ENCODE measurements at regions not wholly inside any gene's neighbourhood (a gene's known extent, or its start where the extent isn't known, plus 50 kb on each side); places are given as distances from the start of the nearest gene placed in this dataset.

DNA sequence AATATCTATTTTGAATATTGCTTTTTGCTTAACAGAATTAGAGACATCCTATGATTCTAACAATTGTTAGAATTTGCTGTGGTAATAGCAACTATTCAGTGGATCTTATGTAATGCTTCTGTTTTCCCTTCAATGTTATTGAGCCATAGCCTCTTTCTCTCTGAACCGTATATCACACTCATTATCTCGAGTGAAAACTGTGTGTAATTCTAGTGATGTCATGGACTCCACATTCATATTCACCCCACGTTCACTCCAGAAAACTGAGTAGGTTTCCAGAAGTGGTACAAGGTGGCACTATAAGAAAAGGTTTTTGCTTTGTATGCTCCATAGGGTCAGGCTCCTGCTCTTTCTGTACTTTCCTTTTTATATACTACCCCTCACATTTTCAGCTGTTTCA, 534.3 kb upstream of the PABPC4L start:
- no peak for DNase-seq (ENCODE audit: extremely low read depth, low read depth)
- TF ChIP-seq, protein P1, sequence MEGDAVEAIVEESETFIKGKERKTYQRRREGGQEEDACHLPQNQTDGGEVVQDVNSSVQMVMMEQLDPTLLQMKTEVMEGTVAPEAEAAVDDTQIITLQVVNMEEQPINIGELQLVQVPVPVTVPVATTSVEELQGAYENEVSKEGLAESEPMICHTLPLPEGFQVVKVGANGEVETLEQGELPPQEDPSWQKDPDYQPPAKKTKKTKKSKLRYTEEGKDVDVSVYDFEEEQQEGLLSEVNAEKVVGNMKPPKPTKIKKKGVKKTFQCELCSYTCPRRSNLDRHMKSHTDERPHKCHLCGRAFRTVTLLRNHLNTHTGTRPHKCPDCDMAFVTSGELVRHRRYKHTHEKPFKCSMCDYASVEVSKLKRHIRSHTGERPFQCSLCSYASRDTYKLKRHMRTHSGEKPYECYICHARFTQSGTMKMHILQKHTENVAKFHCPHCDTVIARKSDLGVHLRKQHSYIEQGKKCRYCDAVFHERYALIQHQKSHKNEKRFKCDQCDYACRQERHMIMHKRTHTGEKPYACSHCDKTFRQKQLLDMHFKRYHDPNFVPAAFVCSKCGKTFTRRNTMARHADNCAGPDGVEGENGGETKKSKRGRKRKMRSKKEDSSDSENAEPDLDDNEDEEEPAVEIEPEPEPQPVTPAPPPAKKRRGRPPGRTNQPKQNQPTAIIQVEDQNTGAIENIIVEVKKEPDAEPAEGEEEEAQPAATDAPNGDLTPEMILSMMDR (IDR thresholded peaks at IDR 0.05; ENCODE audit: low read depth, low read length, missing control alignments), result no peak
- no peak overlapping the region for H3K4me3 ChIP-seq (replicated peaks; ENCODE audit: low read depth, low read length)

DNA sequence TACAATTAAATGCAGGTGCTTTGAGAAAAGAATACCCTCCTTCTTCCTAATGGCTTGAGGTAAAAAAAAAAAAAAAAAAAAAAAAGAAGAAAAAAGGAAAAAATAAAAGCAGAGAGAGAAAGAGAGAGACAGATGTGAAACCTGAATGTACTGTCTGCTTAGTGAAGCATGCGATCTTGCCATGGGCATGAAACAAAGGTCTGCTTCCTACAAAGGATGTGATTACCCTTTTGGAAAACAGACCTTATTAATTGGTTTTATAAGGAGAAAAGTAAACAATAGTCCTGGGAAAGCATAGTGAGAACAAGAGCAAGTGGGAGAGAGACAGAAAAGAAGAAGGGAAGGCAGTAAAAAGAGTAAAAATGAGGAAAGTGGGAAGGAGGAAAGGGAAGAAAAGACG, 526.1 kb upstream of the PABPC4L start:
- TF ChIP-seq, protein P1 (IDR thresholded peaks at IDR 0.05; ENCODE audit: low read depth, low read length, missing control alignments), result no peak
- no peak for DNase-seq (ENCODE audit: extremely low read depth, low read depth)
- no peak overlapping the region for H3K4me3 ChIP-seq (replicated peaks; ENCODE audit: low read depth, low read length)

DNA sequence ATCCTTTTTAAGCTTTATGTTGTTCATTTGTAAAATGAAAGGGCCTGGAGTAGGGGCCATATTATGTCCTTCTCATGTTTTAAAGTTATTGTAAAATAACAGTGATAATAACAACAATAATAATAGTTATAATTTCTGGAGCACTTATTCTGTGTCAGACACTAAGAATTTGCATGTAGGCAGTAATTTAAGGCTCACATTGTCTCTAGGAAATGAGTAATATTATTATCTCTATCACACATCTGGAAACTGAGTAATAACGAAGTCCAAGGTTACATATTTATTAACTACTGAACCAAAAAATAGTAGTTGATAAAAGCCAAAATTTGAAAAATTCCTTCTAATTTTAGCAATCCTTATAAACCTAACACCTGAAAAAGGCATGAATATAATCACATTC, 520.7 kb upstream of the PABPC4L start:
- TF ChIP-seq, protein P1 (IDR thresholded peaks at IDR 0.05; ENCODE audit: low read depth, low read length, missing control alignments), result no peak
- no peak overlapping the region for H3K4me3 ChIP-seq (replicated peaks; ENCODE audit: low read depth, low read length)
- DNase-seq (ENCODE audit: extremely low read depth, low read depth), result no peak

DNA sequence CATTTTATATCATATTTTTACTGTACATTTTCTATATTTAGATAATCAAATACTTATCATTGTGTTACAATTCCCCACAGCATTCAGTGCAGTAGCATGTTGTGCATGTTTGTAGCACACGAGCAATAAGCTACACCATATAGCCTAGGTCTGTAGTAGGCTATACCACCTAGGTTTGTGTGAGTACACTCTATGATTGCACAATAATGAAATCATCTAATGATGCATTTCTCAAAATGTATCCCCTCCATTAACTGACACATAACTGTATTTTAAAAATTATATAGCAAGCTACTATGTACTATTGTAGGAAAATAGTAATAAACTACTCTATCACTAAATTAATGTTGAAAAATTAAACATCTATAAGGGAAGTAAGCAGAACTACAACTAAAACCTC, 518.4 kb upstream of the PABPC4L start:
- TF ChIP-seq, protein P1 (IDR thresholded peaks at IDR 0.05; ENCODE audit: low read depth, low read length, missing control alignments), result no peak
- DNase-seq (ENCODE audit: extremely low read depth, low read depth), result no peak

DNA sequence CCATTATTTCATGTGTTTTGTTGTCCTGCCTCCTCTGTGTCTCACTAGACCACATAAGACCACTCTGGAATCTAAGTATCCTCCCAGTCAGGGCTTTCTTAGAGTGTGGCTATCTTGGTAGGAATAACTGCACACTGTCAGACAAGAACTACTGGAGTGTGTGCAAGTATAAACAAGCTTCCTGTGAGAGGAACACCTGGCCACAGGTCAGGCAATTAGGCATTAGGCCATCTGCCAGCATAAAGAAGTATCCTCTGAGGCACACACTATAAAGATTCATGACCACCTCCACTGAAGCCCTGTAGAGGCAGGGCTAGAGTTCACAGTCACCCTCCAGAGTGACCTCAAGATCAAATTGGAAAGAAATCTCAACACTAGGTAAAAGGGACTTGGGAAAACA, 507.0 kb upstream of the PABPC4L start:
- TF ChIP-seq, protein P1 (IDR thresholded peaks at IDR 0.05; ENCODE audit: low read depth, low read length, missing control alignments), result no peak
- no peak for DNase-seq (ENCODE audit: extremely low read depth, low read depth)

More for the DNA sequence above, 518.4 kb upstream of the PABPC4L start:
- H3K4me3 ChIP-seq (replicated peaks; ENCODE audit: low read depth, low read length), result no peak overlapping the region

DNA sequence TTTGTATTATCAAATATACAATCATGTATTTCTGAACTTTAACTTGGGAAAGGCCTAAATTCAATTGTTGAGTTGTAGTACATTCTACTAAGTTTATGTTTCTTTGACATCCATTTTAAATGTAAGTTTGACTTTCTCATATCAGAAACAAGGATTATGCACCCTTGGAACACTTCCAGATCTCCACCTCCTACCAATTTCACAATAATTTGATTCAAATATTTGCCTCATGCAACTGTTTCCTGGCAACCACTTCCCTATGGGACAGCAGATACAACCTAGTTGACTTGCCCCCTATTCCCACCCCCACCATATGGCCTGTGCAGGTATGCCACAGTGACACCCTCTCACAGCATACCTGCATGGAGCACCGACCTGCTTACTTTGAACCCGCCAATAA, 506.4 kb upstream of the PABPC4L start:
- no peak overlapping the region for H3K4me3 ChIP-seq (replicated peaks; ENCODE audit: low read depth, low read length)
- DNase-seq (ENCODE audit: extremely low read depth, low read depth), result no peak
- TF ChIP-seq, protein P1 (IDR thresholded peaks at IDR 0.05; ENCODE audit: low read depth, low read length, missing control alignments), result no peak

More for the DNA sequence above, 507.0 kb upstream of the PABPC4L start:
- no peak overlapping the region for H3K4me3 ChIP-seq (replicated peaks; ENCODE audit: low read depth, low read length)

DNA sequence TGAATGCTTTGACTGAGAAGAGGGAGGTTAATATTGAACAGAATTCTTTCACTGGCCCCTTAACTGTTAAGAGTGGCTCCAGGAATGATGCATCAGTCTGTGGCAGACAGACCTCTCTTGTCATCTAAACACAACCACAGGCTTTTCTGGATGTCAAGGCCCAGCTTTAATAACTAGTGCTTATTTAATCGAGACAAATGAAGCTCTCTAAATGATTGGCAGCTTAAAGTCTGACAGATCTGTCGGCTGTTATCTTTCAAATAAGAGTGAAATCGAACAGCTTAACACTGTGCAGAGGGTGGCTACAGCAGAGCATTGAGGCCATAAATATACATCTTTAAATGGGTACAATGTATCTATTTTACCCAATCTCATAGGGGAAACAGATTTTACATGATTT, 500.8 kb upstream of the PABPC4L start:
- no peak for DNase-seq (ENCODE audit: extremely low read depth, low read depth)
- no peak overlapping the region for H3K4me3 ChIP-seq (replicated peaks; ENCODE audit: low read depth, low read length)
- TF ChIP-seq, protein P1 (IDR thresholded peaks at IDR 0.05; ENCODE audit: low read depth, low read length, missing control alignments), result no peak

All from HFF-Myc (cell line).